Natural killer cell (primary cell): ENCODE measurements at regions not wholly inside any gene's neighbourhood (a gene's known extent, or its start where the extent isn't known, plus 50 kb on each side); places are given as distances from the start of the nearest gene placed in this dataset.

Experiments
- ATAC-seq, 3 donors: fragments of 150-1000 bp in 2 of 3; fragments of 200-7000 bp in 1 of 3; cut with Tn5 transposase; 1 replicate in 1 of 3; 2 replicates in 2 of 3; pipeline ENCODE4 v1.10.0; 2021; ENCODE audit warnings: mild to moderate bottlenecking in 2 of 3, moderate library complexity in 2 of 3
- DNase-seq, 2 donors: peaks; one replicate each; pipeline versions ENCODE4 v3.0.0 to v3.0.0-alpha.2; 2013 to 2021; ENCODE audit warnings: mixed read lengths in 1 of 2
- H3K27ac ChIP-seq: one replicate; pipeline ENCODE4 v1.5.1; 2013; ENCODE audit warnings: mild to moderate bottlenecking, low read length
- H3K27me3 ChIP-seq: one replicate; pipeline ENCODE4 v1.6.1; 2013; ENCODE audit warnings: low read length; ENCODE audit not compliant: control insufficient read depth, insufficient read depth
- H3K36me3 ChIP-seq: one replicate; pipeline ENCODE4 v1.6.1; 2013; ENCODE audit warnings: low read length; ENCODE audit not compliant: control insufficient read depth, insufficient read depth
- H3K4me1 ChIP-seq: one replicate; pipeline ENCODE4 v1.6.1; 2013; ENCODE audit warnings: low read length; ENCODE audit not compliant: control insufficient read depth, insufficient read depth
- H3K4me3 ChIP-seq: one replicate; pipeline ENCODE4 v1.5.1; 2013; ENCODE audit warnings: low read length
- H3K9me3 ChIP-seq: one replicate; pipeline ENCODE4 v1.6.1; 2013; ENCODE audit warnings: low read length; ENCODE audit not compliant: control insufficient read depth, insufficient read depth
- H3K27ac Mint-ChIP-seq, 2 donors: one replicate each; pipeline ENCODE4 v1.8.0; 2022; ENCODE audit warnings: mild to moderate bottlenecking in 2 of 2, mixed read lengths in 2 of 2, moderate library complexity in 1 of 2
- H3K27me3 Mint-ChIP-seq, 2 donors: one replicate each; pipeline ENCODE4 v1.8.0; 2022; ENCODE audit warnings: low read depth in 2 of 2, mixed read lengths in 2 of 2
- H3K36me3 Mint-ChIP-seq: one replicate; pipeline ENCODE4 v1.8.0; 2022; ENCODE audit warnings: mixed read lengths
- H3K4me1 Mint-ChIP-seq, 2 donors: one replicate each; pipeline ENCODE4 v1.8.0; 2022; ENCODE audit warnings: mixed read lengths in 2 of 2
- H3K4me3 Mint-ChIP-seq: one replicate; pipeline ENCODE4 v1.8.0; 2022; ENCODE audit warnings: mild to moderate bottlenecking, moderate library complexity, mixed read lengths
- H3K9me3 Mint-ChIP-seq, 2 donors: one replicate each; pipeline ENCODE4 v1.8.0; 2022; ENCODE audit warnings: mixed read lengths in 2 of 2
- WGBS: methylation state at CpG from one replicate; pipeline ENCODE4 v1.1.7; 2013; ENCODE audit warnings: missing lambda C conversion rate; ENCODE audit not compliant: insufficient coverage; 5-methylcytosine and 5-hydroxymethylcytosine counted together
- intact Hi-C: fragments of 100-400 bp; cut with micrococcal nuclease; formaldehyde crosslinking; loops from one replicate; pipeline ENCODE4 v1.14.2; 2022
- TF ChIP-seq, protein P1 (sequence below): fragments of 200-600 bp; IDR thresholded peaks from one replicate; pipeline ENCODE4 v1.8.0; 2022; ENCODE audit warnings: antibody characterized with exemption

DNA sequence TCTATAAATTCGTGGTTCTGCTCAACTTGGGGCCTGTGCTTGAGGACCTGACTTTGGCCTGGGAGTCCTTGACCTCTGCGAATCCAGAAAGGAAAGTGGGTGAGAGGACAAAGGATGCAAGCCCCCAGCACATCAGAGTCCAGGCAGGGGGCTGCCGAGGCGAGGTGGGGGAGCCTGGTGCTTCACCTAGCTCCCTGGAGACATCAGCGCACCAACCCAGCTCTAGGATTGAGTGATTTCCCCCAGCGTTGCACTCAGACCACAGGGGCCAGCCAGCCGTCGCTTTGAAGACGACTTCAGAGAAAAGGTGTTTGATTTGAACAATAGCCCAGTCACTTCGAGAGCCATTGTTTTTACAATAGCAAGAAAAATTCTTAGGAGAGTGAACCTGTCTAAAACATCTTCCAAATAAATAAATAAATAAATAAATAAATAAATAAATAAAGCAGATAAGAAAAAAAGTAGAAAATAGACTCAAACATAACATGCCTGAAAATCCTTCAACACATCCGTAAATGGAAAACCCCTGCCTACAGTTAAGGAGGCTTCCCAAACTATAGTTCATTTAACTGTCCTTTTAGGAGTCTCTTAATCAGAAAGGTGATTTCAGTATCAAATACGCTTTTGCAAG, 180.9 kb downstream of the RBFOX3 start:
- no peaks in the 10 kb centered on the region for H3K27me3 Mint-ChIP-seq
- Histone ChIP-seq H3K27ac (no peak overlapping the region), H3K27me3 (no peaks in the 10 kb centered on the region), H3K9me3 (no peaks in the 10 kb centered on the region), H3K36me3 (no peaks in the 10 kb centered on the region), H3K4me3 (no peak overlapping the region), H3K4me1 (no peaks in the 10 kb centered on the region)
- no peak overlapping the region for H3K27ac Mint-ChIP-seq
- DNase-seq, result no peak
- peaks cover 0 to 10% of the 10 kb centered on the region in 2 donors for H3K4me1 Mint-ChIP-seq
- intact Hi-C loops, result no loop called here
- WGBS, result 57% methylated on average over 10 of the region's 12 CpGs
- TF ChIP-seq, protein P1, sequence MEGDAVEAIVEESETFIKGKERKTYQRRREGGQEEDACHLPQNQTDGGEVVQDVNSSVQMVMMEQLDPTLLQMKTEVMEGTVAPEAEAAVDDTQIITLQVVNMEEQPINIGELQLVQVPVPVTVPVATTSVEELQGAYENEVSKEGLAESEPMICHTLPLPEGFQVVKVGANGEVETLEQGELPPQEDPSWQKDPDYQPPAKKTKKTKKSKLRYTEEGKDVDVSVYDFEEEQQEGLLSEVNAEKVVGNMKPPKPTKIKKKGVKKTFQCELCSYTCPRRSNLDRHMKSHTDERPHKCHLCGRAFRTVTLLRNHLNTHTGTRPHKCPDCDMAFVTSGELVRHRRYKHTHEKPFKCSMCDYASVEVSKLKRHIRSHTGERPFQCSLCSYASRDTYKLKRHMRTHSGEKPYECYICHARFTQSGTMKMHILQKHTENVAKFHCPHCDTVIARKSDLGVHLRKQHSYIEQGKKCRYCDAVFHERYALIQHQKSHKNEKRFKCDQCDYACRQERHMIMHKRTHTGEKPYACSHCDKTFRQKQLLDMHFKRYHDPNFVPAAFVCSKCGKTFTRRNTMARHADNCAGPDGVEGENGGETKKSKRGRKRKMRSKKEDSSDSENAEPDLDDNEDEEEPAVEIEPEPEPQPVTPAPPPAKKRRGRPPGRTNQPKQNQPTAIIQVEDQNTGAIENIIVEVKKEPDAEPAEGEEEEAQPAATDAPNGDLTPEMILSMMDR, result no peak
- no peak overlapping the region for H3K4me3 Mint-ChIP-seq
- ATAC-seq, result no peak
- no peaks in the 10 kb centered on the region for H3K36me3 Mint-ChIP-seq
- no peaks in the 10 kb centered on the region for H3K9me3 Mint-ChIP-seq

DNA sequence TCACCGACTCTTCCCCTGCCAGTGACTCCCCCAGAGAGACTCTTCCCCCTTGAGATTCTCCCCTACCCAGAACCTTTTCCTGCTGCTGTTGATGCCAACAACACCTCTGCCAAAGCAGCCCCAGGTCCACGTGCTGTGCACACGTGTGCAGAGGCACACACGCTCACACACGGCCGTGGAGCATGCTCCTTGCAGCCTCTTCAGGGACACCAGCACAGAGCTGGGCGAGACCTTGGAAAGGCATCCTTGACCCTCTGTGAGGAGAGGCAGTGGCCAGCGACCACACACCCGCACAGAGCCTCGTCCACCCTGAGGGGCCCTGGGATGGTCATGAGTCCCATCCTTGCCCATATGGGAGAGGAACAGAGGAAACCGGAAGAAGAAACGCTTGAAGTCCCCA, 181.9 kb downstream of the RBFOX3 start:
- intact Hi-C loops, result no loop called here
- no peaks in the 10 kb centered on the region for H3K27me3 Mint-ChIP-seq
- no peak for ATAC-seq
- no peaks in the 10 kb centered on the region for H3K4me1 ChIP-seq
- no peak overlapping the region for H3K27ac ChIP-seq
- DNase-seq, result no peak
- TF ChIP-seq, protein P1, result no peak
- WGBS, result 83% methylated on average over 12 of the region's 12 CpGs
- no peak overlapping the region for H3K4me3 ChIP-seq
- no peaks in the 10 kb centered on the region for H3K27me3 ChIP-seq
- peaks cover 0 to 19% of the 10 kb centered on the region in 2 donors for H3K4me1 Mint-ChIP-seq
- H3K36me3 Mint-ChIP-seq, result no peaks in the 10 kb centered on the region
- no peak overlapping the region for H3K4me3 Mint-ChIP-seq
- no peak overlapping the region for H3K27ac Mint-ChIP-seq
- H3K9me3 ChIP-seq, result no peaks in the 10 kb centered on the region
- H3K9me3 Mint-ChIP-seq, result no peaks in the 10 kb centered on the region
- H3K36me3 ChIP-seq, result no peaks in the 10 kb centered on the region

DNA sequence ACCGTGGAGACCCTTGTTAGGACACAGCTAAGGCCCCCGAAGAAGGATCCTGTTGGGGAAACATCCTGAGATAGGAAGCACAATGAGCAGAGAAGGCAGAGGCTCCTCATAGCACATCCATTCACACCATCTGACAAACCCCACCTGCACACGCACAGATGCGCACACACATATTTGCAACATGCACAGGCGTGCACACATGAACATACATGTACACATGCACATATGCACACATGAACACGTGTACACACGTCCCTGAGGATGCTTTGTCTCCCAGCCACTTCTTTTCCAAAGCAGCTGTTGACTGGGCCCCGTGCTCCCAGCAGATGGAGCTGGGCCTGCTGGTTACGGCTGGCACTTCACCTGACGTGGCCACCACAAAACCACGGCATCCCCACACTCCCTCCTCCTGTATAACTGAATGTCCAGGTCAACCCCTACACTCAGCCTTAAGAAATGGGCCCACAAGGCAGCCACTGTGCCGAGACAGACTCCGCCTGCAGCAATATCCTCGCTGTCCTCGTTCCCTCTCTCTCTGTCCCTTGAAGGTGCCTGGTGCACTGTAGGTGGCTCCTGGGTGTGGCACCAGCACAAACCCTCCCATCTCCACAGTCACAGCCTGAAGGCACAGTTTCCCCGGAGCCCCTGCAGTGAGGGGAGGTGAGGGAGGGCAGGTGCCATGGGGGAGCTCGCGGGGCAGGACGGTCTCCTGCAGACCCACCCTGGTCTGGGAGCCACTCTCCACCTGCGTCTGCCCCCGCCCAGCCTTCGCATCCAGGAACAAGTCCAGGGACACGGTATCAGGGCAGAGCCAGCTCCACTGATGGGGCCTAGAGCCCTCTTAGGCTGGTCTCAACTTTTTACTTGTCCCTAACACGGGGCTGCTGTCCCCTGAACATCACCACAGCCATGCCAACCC, 183.0 kb downstream of the RBFOX3 start:
- Mint-ChIP-seq H3K4me3 (no peak overlapping the region), H3K36me3 (no peaks in the 10 kb centered on the region), H3K9me3 (no peaks in the 10 kb centered on the region), H3K27me3 (no peaks in the 10 kb centered on the region), H3K27ac (no peak overlapping the region), H3K4me1 (peaks cover 0 to 21% of the 10 kb centered on the region in 2 donors)
- intact Hi-C loops, result no loop called here
- no peaks in the 10 kb centered on the region for H3K9me3 ChIP-seq
- ATAC-seq (no peak), DNase-seq (no peak)
- 74% methylated on average over 23 of the region's 24 CpGs for WGBS
- H3K27ac ChIP-seq, result no peak overlapping the region
- H3K36me3 ChIP-seq, result no peaks in the 10 kb centered on the region
- no peak overlapping the region for H3K4me3 ChIP-seq
- TF ChIP-seq, protein P1, result no peak
- H3K27me3 ChIP-seq, result no peaks in the 10 kb centered on the region
- no peaks in the 10 kb centered on the region for H3K4me1 ChIP-seq
